GM23338 (cell line): ENCODE measurements at regions not wholly inside any gene's neighbourhood (a gene's known extent, or its start where the extent isn't known, plus 50 kb on each side); places are given as distances from the start of the nearest gene placed in this dataset.

Experiments
- ATAC-seq: fragments of 200-7000 bp; cut with Tn5 transposase; 3 replicates; pipeline ENCODE4 v1.9.1; 2020
- DNase-seq: peaks from one replicate; pipeline ENCODE4 v3.0.0-alpha.2; 2015; ENCODE audit warnings: low spot score
- H2AFZ ChIP-seq: fragments of 200-600 bp; sonication (generic); 2 replicates; pipeline ENCODE4 v1.8.0; 2016; ENCODE audit warnings: antibody characterized with exemption, mild to moderate bottlenecking, moderate library complexity
- H3F3A ChIP-seq: fragments of 200-600 bp; sonication (generic); replicated peaks from 2 replicates; pipeline ENCODE4 v1.8.0; 2017; ENCODE audit warnings: antibody characterized with exemption, mixed run types, low read depth
- H3K27ac ChIP-seq: fragments of 200-600 bp; sonication (generic); 2 replicates; pipeline ENCODE4 v1.6.1; 2016; ENCODE audit warnings: low read depth
- H3K27me3 ChIP-seq: fragments of 200-600 bp; sonication (generic); 2 replicates; pipeline ENCODE4 v1.8.0; 2016; ENCODE audit warnings: mild to moderate bottlenecking, mixed run types, moderate library complexity; ENCODE audit not compliant: insufficient read depth
- H3K36me3 ChIP-seq: fragments of 200-600 bp; sonication (generic); 2 replicates; pipeline ENCODE4 v1.8.0; 2016; ENCODE audit warnings: mild to moderate bottlenecking; ENCODE audit not compliant: insufficient read depth
- H3K4me1 ChIP-seq: fragments of 200-600 bp; sonication (generic); 2 replicates; pipeline ENCODE4 v1.8.0; 2016; ENCODE audit warnings: mild to moderate bottlenecking, moderate library complexity; ENCODE audit not compliant: insufficient read depth
- H3K4me2 ChIP-seq: fragments of 200-600 bp; sonication (generic); 2 replicates; pipeline ENCODE4 v1.7.1; 2017; ENCODE audit warnings: mixed run types
- H3K4me3 ChIP-seq: fragments of 200-600 bp; sonication (generic); 2 replicates; pipeline ENCODE4 v1.6.1; 2016; ENCODE audit warnings: mixed run types
- H3K79me2 ChIP-seq: fragments of 200-600 bp; sonication (generic); replicated peaks from 2 replicates; pipeline ENCODE4 v1.8.0; 2017; ENCODE audit warnings: mild to moderate bottlenecking; ENCODE audit not compliant: insufficient read depth
- H3K9me2 ChIP-seq: fragments of 200-600 bp; sonication (generic); 2 replicates; pipeline ENCODE4 v1.8.0; 2017; ENCODE audit not compliant: insufficient read depth
- H4K20me1 ChIP-seq: fragments of 200-600 bp; sonication (generic); replicated peaks from 2 replicates; pipeline ENCODE4 v1.8.0; 2017; ENCODE audit warnings: mild to moderate bottlenecking; ENCODE audit not compliant: insufficient read depth
- H3K27ac Mint-ChIP-seq: 2 replicates; pipeline ENCODE4 v1.8.0; 2020; ENCODE audit warnings: inconsistent platforms, mild to moderate bottlenecking, moderate library complexity, mixed read lengths
- H3K27me3 Mint-ChIP-seq: 3 replicates; pipeline ENCODE4 v1.8.0; 2022; ENCODE audit warnings: low read depth, mild to moderate bottlenecking, moderate library complexity, mixed read lengths, inconsistent platforms; ENCODE audit not compliant: insufficient read depth, poor library complexity
- H3K36me3 Mint-ChIP-seq: 3 replicates; pipeline ENCODE4 v1.8.0; 2021; ENCODE audit warnings: low read depth, mild to moderate bottlenecking, inconsistent platforms, moderate library complexity, mixed read lengths
- H3K4me1 Mint-ChIP-seq: 3 replicates; pipeline ENCODE4 v1.8.0; 2020; ENCODE audit warnings: mild to moderate bottlenecking, inconsistent platforms, mixed read lengths
- H3K4me3 Mint-ChIP-seq: 3 replicates; pipeline ENCODE4 v1.8.0; 2021; ENCODE audit warnings: moderate library complexity, mild to moderate bottlenecking, inconsistent platforms, mixed read lengths
- H3K9me3 Mint-ChIP-seq: 3 replicates; pipeline ENCODE4 v1.8.0; 2020; ENCODE audit warnings: moderate library complexity, mild to moderate bottlenecking, inconsistent platforms, mixed read lengths
- CREB1 ChIP-seq: fragments of 250-450 bp; sonication (Bioruptor Pico); IDR thresholded peaks from 2 replicates; pipeline ENCODE4 v1.5.0; 2020; ENCODE audit warnings: low read depth, mild to moderate bottlenecking, moderate library complexity
- CTCF ChIP-seq, 2 experiments: fragments of 200-600 bp in 1 of 2; sonication (generic) in 1 of 2; conservative IDR thresholded peaks; 2 replicates each; pipeline versions ENCODE4 v1.5.1 to v1.6.1; 2016 to 2017; ENCODE audit warnings: antibody characterized with exemption in 2 of 2, low read depth in 2 of 2, mild to moderate bottlenecking in 2 of 2, moderate library complexity in 1 of 2
- ETS1 ChIP-seq: IDR thresholded peaks from 2 replicates; pipeline ENCODE4 v1.6.1; 2016; ENCODE audit warnings: antibody characterized with exemption
- EZH2 ChIP-seq: fragments of 200-600 bp; sonication (generic); IDR thresholded peaks from one replicate; pipeline ENCODE4 v1.8.0; 2017; ENCODE audit warnings: antibody characterized with exemption, mild to moderate bottlenecking, low read depth; ENCODE audit not compliant: unreplicated experiment
- EZH2phosphoT487 ChIP-seq: fragments of 200-600 bp; sonication (generic); IDR thresholded peaks from one replicate; pipeline ENCODE4 v1.8.1; 2018; ENCODE audit warnings: antibody characterized with exemption; ENCODE audit not compliant: unreplicated experiment
- JUNB ChIP-seq: IDR thresholded peaks from one replicate; pipeline ENCODE4 v1.6.1; 2016; ENCODE audit warnings: antibody characterized with exemption; ENCODE audit not compliant: unreplicated experiment
- NANOG ChIP-seq: IDR thresholded peaks from 2 replicates; pipeline ENCODE4 v1.6.1; 2016; ENCODE audit warnings: antibody characterized with exemption, borderline replicate concordance
- POLR2AphosphoS5 ChIP-seq: IDR thresholded peaks from 2 replicates; pipeline ENCODE4 v1.6.1; 2016; ENCODE audit warnings: antibody characterized with exemption, low read depth
- ZNF331 ChIP-seq: fragments of 250-450 bp; sonication (Bioruptor Pico); IDR thresholded peaks from 2 replicates; pipeline ENCODE4 v1.5.0; 2020; ENCODE audit warnings: low read depth, mild to moderate bottlenecking, moderate library complexity
- ZNF462 ChIP-seq: fragments of 250-450 bp; sonication (Bioruptor Pico); IDR thresholded peaks from 2 replicates; pipeline ENCODE4 v1.5.0; 2020; ENCODE audit warnings: mild to moderate bottlenecking, moderate library complexity

GRCh38 chr1:239189998-239190512, 196.3 kb upstream of the CHRM3 start (continued):
- TF ChIP-seq ZNF462 (CRISPR knock-in tag) = no peak
- no peak for TF ChIP-seq NANOG
- no peak for TF ChIP-seq EZH2
- TF ChIP-seq JUNB = no peak

GRCh38 chr1:239186487-239186886, 199.9 kb upstream of the CHRM3 start:
- Mint-ChIP-seq H3K27me3 (no peaks in the 10 kb centered on the region), H3K9me3 (no peaks in the 10 kb centered on the region), H3K4me3 (no peak overlapping the region), H3K36me3 (no peaks in the 10 kb centered on the region), H3K27ac (no peak overlapping the region), H3K4me1 (peaks cover 5% of the 10 kb centered on the region)
- Histone ChIP-seq H3K4me3 (no peak overlapping the region), H4K20me1 (no peaks in the 10 kb centered on the region), H3K79me2 (no peaks in the 10 kb centered on the region), H3K4me2 (no peak overlapping the region), H3K9me2 (no peaks in the 10 kb centered on the region), H3K4me1 (0 out of 2 replicates have a peak, but pooled peaks cover 6% of the 10 kb centered on the region), H3K27me3 (no peaks in the 10 kb centered on the region), H3K27ac (no peak overlapping the region), H2AFZ (no peak overlapping the region), H3K36me3 (no peaks in the 10 kb centered on the region), H3F3A (no peaks in the 10 kb centered on the region)
- no peak for DNase-seq
- ATAC-seq = no peak
- TF ChIP-seq CTCF (conservative IDR thresholded peaks at IDR 0.05; ENCODE audit: low read depth in 2 of 2) = no peak
- no peak for TF ChIP-seq CREB1 (CRISPR knock-in tag)
- TF ChIP-seq POLR2AphosphoS5 = no peak
- no peak for TF ChIP-seq ZNF331 (CRISPR knock-in tag)
- TF ChIP-seq NANOG = no peak
- no peak for TF ChIP-seq EZH2
- TF ChIP-seq EZH2phosphoT487 = no peak
- no peak for TF ChIP-seq ETS1
